B cell (primary cell): ENCODE measurements at regions not wholly inside any gene's neighbourhood (a gene's known extent, or its start where the extent isn't known, plus 50 kb on each side); places are given as distances from the start of the nearest gene placed in this dataset.
"Not testable (repeated sequence)": the region's sequence is repeated elsewhere in the genome, so short reads cannot be mapped to it uniquely, and the experiment has no call there.

ENCODE experiments used
- CTCF ChIP-seq: fragments of 200-600 bp; IDR thresholded peaks from one replicate; pipeline ENCODE4 v1.8.0; 2022; ENCODE audit warnings: antibody characterized with exemption, mild to moderate bottlenecking
- EZH2 ChIP-seq: IDR thresholded peaks from 2 replicates; pipeline ENCODE4 v1.6.1; 2012; ENCODE audit warnings: borderline replicate concordance, low read depth, mild to moderate bottlenecking, moderate library complexity, low read length; ENCODE audit not compliant: insufficient read depth, poor library complexity, severe bottlenecking

GRCh38 chr21:9851166-9851565 is 670.2 kb upstream of the TPTE start:
- not testable (repeated sequence) for TF ChIP-seq CTCF, EZH2
